Dedifferentiated amniotic fluid mesenchymal stem cell (primary cell): ENCODE measurements at regions not wholly inside any gene's neighbourhood (a gene's known extent, or its start where the extent isn't known, plus 50 kb on each side); places are given as distances from the start of the nearest gene placed in this dataset.
A peak's percentile ranks its signal among the peaks of the same experiment; 100 is the strongest.
"Not testable (repeated sequence)": the region's sequence is repeated elsewhere in the genome, so short reads cannot be mapped to it uniquely, and the experiment has no call there.

Experiments
- DNase-seq: peaks from one replicate; pipeline ENCODE4 v3.0.0-alpha.2; 2016; ENCODE audit errors: extremely low spot score

- no peak for DNase-seq
These were observed 763.9 kb downstream of the TRAM1L1 start for GRCh38 chr4:116321471-116321870.

GRCh38 chr4:116320859-116321258 lies 764.5 kb downstream of the TRAM1L1 start:
- DNase-seq: no peak

DNA sequence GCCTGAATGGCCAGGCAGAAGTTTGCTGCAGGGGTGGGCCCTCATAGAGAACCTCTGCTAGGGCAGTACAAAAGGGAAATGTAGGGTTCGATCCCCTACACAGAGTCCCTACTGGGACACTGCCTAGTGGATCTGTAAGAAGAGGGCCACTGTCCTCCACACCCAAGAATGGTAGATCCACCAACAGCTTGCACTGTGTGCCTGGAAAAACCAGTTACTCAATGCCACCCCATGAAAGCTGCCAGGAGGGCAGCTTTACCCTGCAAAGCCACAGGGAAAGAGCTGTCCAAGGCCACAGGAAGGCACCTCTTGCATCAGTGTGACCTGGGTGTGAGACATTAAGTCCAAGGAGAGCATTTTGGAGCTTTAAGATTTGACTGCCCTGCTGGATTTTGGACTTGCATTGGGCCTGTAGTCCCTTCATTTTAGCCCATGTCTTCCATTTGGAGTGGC lies 781.6 kb downstream of the TRAM1L1 start:
- no peak for DNase-seq

- DNase-seq: no peak
These were observed 782.2 kb downstream of the TRAM1L1 start for GRCh38 chr4:116302990-116303735.

DNA sequence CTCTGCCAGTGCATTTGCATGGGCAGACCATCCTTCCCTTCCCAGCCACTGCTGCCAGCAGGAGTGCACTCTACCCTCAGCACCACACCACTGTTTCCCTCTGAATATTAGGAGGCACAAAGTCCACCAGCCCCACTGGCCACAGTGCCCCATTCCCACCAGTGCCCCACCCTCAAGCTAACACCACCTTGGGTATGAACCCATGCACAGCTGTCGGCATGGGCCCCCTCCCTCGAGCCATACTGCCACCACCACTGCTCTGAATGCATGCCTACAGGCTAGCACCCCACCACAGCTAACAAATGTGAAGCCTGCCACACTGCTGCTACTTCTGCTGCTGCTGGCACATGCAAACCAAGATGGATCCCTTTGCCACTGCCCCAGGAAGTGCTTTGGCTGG lies 810.4 kb downstream of the TRAM1L1 start:
- no peak for DNase-seq

GRCh38 chr4:116272336-116272735 lies 813.0 kb downstream of the TRAM1L1 start:
- DNase-seq: no peak

DNA sequence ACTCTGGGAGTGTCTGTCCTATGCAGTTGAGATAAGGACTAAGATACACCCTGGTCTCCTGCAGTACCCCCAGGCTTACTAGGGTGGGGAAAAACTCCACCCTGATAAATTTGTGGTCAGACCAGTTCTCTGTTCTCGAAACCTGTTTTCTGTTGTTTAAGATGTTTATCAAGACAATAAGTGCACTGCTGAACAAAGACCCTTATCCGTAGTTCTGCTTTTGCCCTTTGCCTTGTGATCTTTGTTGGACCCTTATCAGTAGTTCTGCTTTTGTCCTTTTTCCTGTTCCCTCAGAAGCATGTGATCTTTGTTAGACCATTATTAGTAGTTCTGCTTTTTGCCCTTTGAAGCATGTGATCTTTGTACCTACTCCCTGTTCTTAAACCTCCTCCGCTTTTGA lies 824.4 kb downstream of the TRAM1L1 start:
- not testable (repeated sequence) for DNase-seq

- DNase-seq: no peak
These were observed 840.6 kb downstream of the TRAM1L1 start for GRCh38 chr4:116244771-116245170.

- no peak for DNase-seq
These were observed 841.9 kb downstream of the TRAM1L1 start for GRCh38 chr4:116243431-116243830.

- no peak for DNase-seq
These were observed 851.4 kb downstream of the TRAM1L1 start for GRCh38 chr4:116233971-116234370.

DNA sequence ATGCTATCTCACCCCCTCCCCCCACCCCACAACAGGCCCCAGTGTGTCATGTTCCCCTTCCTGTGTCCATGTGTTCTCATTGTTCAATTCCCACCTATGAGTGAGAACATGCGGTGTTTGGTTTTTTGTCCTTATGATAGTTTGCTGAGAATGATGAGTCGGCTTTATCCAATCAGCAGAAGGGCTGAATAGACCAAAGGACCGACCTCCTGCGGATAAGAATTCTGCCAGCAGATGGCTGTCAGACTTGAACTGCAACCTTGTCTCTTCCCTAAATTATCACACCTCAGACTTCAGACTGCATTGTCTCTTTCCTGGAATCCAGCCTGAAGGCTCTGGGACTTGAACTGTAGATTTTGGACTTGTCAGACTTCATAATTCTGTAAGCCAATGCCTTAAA lies 853.4 kb downstream of the TRAM1L1 start:
- not testable (repeated sequence) for DNase-seq

GRCh38 chr4:116229420-116229819 lies 856.0 kb downstream of the TRAM1L1 start:
- DNase-seq: no peak

DNA sequence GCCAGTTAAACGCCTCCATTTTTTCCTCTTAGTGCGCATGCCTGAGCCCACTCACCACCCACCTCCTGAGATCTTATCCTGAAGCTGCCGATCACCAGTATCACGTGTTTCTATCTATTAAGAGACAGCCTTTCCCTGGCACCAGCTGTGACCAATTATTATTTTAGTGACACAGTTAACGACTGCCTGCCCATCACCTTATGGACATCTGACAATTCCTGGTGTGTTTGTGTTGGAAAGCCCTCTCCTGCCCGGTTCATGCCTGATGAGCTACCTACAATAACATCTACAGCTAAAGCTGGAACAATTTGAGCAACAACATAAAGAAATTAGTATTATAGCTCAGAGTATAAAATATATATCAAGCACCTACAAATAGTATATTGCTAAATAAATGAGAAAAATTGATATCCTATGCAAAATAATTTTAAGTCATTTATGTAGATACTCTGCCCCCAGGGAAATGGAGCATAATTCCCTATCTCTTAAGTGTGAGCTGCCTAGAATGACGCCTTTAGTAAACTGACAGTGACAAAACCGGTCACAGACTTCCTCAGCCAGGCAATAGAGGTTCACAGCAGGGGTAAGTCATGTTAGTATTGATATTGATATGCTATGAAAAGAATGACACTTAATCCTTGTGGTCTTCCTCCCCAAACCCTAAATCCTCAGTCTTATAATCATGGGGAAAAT lies 862.2 kb downstream of the TRAM1L1 start:
- no peak for DNase-seq

GRCh38 chr4:116217781-116218180 lies 867.6 kb downstream of the TRAM1L1 start:
- DNase-seq: no peak

- DNase-seq: no peak
These were observed 869.8 kb downstream of the TRAM1L1 start for GRCh38 chr4:116215622-116216021.

DNA sequence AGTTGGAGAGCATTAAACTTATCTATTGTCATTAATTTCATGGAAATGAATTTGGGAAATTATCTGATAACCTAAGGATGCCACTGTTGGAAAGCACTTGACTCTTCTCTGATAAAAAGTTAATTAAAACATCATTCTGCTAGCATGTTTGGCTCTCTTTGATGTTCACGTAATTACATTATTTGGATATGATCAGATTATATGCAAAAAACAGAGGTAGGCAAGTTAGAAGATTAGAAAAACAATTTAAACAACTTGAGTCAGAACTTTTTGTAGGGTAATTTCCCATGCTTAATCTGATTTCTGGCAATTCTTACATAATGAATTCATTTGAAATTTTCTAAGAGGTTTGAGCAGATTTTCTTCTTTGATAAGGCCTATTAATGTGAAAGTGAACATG lies 882.9 kb downstream of the TRAM1L1 start:
- no peak for DNase-seq

DNA sequence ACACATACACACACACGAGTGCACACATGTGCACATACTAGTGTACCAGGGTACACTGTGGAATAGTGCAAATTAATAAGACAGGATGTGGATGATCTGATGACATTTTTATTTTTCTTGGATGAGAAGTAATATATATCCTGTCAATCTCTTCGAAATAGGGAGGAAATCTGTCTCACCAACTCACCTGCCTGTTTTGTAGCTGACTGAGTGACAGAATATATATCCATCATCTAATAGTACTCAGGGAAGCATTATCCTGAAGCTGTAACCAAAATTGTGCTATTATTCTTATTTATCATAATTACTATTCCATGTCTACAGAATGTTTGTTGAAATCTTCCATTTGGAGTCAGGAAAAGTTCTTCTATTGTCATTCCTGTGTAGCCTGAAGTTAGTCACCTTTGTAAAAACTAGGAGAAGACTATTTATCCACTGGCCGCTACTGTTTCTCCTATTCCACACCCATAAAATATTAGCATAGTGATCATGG lies 888.0 kb downstream of the TRAM1L1 start:
- no peak for DNase-seq

- no peak for DNase-seq
These were observed 902.1 kb downstream of the TRAM1L1 start for GRCh38 chr4:116183241-116183640.

DNA sequence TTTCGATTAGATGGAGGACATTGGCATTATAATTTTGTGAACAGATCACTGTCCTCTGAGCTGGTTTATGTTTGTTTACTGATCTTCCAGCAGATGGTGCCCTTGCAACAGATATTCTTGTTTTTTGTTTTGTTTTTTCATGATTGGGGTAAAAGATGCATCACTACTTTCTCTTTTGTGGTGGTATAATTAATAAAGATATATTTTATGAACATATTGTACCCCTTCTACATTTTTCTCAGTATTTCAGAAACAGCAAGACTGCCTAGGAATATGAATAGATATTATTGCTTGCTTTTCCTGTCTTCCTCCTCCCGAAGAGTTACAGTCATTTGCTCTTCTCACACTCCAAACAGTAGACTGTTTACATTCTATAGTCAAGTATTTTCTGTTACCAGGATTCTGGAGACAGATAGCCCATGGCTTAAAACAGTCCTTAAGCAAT lies 905.2 kb downstream of the TRAM1L1 start:
- DNase-seq: peak; percentile 17

- not testable (repeated sequence) for DNase-seq
These were observed 934.0 kb downstream of the TRAM1L1 start for GRCh38 chr4:116151371-116151770.

- DNase-seq: no peak
These were observed 935.2 kb downstream of the TRAM1L1 start for GRCh38 chr4:116150152-116150551.

DNA sequence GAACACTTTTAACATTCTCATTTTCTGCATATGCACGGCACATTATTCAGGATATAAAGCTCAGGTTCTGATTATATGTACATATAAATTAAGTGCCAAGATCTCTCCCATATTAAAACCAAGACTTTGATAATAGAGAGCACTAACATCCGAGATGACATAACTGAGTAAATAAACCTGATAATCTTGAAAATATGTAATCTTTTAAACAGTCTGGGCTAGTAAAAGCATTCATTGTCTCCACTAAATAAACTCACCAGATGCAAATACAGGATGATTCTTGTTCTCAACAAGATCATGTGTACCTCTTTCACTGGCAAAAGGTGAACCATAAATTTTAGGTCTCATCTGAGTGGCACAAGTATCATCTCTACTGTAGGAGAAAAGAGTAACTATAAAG lies 942.2 kb downstream of the TRAM1L1 start:
- DNase-seq: no peak

GRCh38 chr4:116132946-116133345 lies 952.4 kb downstream of the TRAM1L1 start:
- no peak for DNase-seq
